K562 (cell line): ENCODE measurements at regions not wholly inside any gene's neighbourhood (a gene's known extent, or its start where the extent isn't known, plus 50 kb on each side); places are given as distances from the start of the nearest gene placed in this dataset.

Source experiments
- ATAC-seq: fragments of 200-7000 bp; cut with Tn5 transposase; 3 replicates; pipeline ENCODE4 v1.9.1; 2020; ENCODE audit warnings: moderate library complexity
- BruUV-seq: library from RNA; stranded (reverse); fragments of 400-500 nt; replicated peaks from 2 replicates; lab custom pipeline; 2021; lab: Mats Ljungman, UMichigan
- CTCF ChIA-PET: fragments of 300-600 bp; formaldehyde crosslinking; extraction: SDS; loops from one replicate; lab custom pipeline; 2021; ENCODE audit warnings: low intra/inter-chr PET ratio; lab: Yijun Ruan, JAX
- POLR2A ChIA-PET: fragments of 300-600, 350-650 bp; sonication (Branson Sonifier 250); formaldehyde crosslinking; extraction: SDS; loops from one replicate; lab custom pipeline; 2021; ENCODE audit warnings: antibody characterized with exemption, inconsistent platforms; lab: Yijun Ruan, JAX
- DNase-seq, 4 experiments: peaks; one replicate each; pipeline versions ENCODE4 v3.0.0 to v3.0.0-alpha.2; 2011 to 2018; ENCODE audit warnings: low spot score in 3 of 4, mixed read lengths in 3 of 4; ENCODE audit errors: extremely low read depth in 1 of 4
- FAIRE-seq: peaks from 2 replicates; lab custom pipeline; 2011; peaks lifted over from hg19 to GRCh38; lab: Jason Lieb, UNC
- H2AFZ ChIP-seq: 2 replicates; pipeline ENCODE4 v1.6.0; 2011; ENCODE audit warnings: low read depth, low read length, control low read depth, inconsistent platforms
- H3K27ac ChIP-seq: fragments of 200-600 bp; 3 replicates; pipeline ENCODE4 v1.8.0; 2011; ENCODE audit warnings: low read depth, mild to moderate bottlenecking, control low read depth, inconsistent platforms, low read length, moderate library complexity, mixed read lengths; ENCODE audit errors: extremely low read depth
- H3K27me3 ChIP-seq, 2 experiments: fragments of 300-600 bp in 1 of 2; 2 replicates in 1 of 2; 3 replicates in 1 of 2; pipeline versions ENCODE4 v1.6.0 to v1.8.0; 2011; ENCODE audit warnings: inconsistent platforms in 2 of 2, low read length in 2 of 2, mild to moderate bottlenecking in 1 of 2, mixed read lengths in 1 of 2, moderate library complexity in 1 of 2; ENCODE audit not compliant: control insufficient read depth in 2 of 2, insufficient read depth in 2 of 2
- H3K36me3 ChIP-seq: fragments of 300-600 bp; 3 replicates; pipeline ENCODE4 v1.8.0; 2011; ENCODE audit warnings: mild to moderate bottlenecking, low read length, inconsistent platforms; ENCODE audit not compliant: control insufficient read depth, insufficient read depth
- H3K4me1 ChIP-seq, 2 experiments: fragments of 200-600 bp in 1 of 2; replicated peaks in 1 of 2; 2 replicates in 1 of 2; 3 replicates in 1 of 2; pipeline versions ENCODE4 v1.5.1 to v1.8.0; 2011; ENCODE audit warnings: inconsistent platforms in 2 of 2, low read length in 2 of 2, mild to moderate bottlenecking in 1 of 2, mixed read lengths in 1 of 2, moderate library complexity in 1 of 2; ENCODE audit not compliant: control insufficient read depth in 2 of 2, insufficient read depth in 2 of 2
- H3K4me2 ChIP-seq: 2 replicates; pipeline ENCODE4 v1.6.1; 2011; ENCODE audit warnings: low read length, control low read depth, inconsistent platforms, mixed read lengths; ENCODE audit not compliant: insufficient read depth
- H3K4me3 ChIP-seq: fragments of 200-600 bp; sonication (generic), shearing (Covaris generic); 2 replicates; pipeline ENCODE4 v1.5.1; 2016; ENCODE audit warnings: control low read depth, inconsistent platforms
- H3K79me2 ChIP-seq: fragments of 200-600 bp; 3 replicates; pipeline ENCODE4 v1.8.0; 2011; ENCODE audit warnings: low read length, inconsistent platforms; ENCODE audit not compliant: control insufficient read depth, insufficient read depth
- H3K9ac ChIP-seq, 2 experiments: 2 replicates each; pipeline versions ENCODE4 v1.6.0 to v1.6.1; 2011; ENCODE audit warnings: low read depth in 2 of 2, low read length in 2 of 2, control low read depth in 1 of 2, inconsistent platforms in 1 of 2, mild to moderate bottlenecking in 1 of 2, mixed read lengths in 1 of 2; ENCODE audit not compliant: insufficient read depth in 1 of 2
- H3K9me1 ChIP-seq: one replicate; pipeline ENCODE4 v1.6.0; 2011; ENCODE audit warnings: inconsistent platforms, mild to moderate bottlenecking, low read length, moderate library complexity; ENCODE audit not compliant: control insufficient read depth, insufficient read depth
- H3K9me3 ChIP-seq: replicated peaks from 2 replicates; pipeline ENCODE4 v1.5.1; 2011; ENCODE audit warnings: low read depth, low read length, inconsistent platforms; ENCODE audit not compliant: control insufficient read depth, insufficient read depth
- H4K20me1 ChIP-seq: replicated peaks from 2 replicates; pipeline ENCODE4 v1.6.1; 2011; ENCODE audit warnings: low read length, inconsistent platforms, mixed read lengths; ENCODE audit not compliant: control insufficient read depth, insufficient read depth
- JUND ChIP-seq, 2 experiments: IDR thresholded peaks; 2 replicates in 1 of 2; 3 replicates in 1 of 2; pipeline ENCODE4 v1.6.1; 2011; ENCODE audit warnings: borderline replicate concordance in 2 of 2, low read depth in 2 of 2, low read length in 2 of 2, improper control_type of control experiment in 1 of 2, missing biosample characterization in 1 of 2, missing genetic modification characterization in 1 of 2, missing genetic modification reagents in 1 of 2
- NBN ChIP-seq: fragments of 450-650 bp; IDR thresholded peaks from 2 replicates; pipeline ENCODE4 v1.6.1; 2016; ENCODE audit warnings: low read depth, mild to moderate bottlenecking
- STAT5A ChIP-seq: IDR thresholded peaks from 2 replicates; pipeline ENCODE4 v1.6.1; 2012; ENCODE audit warnings: low read length, inconsistent platforms, borderline replicate concordance
- WGBS: fragments of 100-300 bp; shearing (Covaris generic); methylation state at CpG from one replicate; pipeline ENCODE4 v1.1.6; 2016; ENCODE audit warnings: low coverage, mixed read lengths; ENCODE audit not compliant: insufficient coverage; ENCODE audit errors: missing lambda C conversion rate; 5-methylcytosine and 5-hydroxymethylcytosine counted together
- in situ Hi-C: fragments of 300-500 bp; cut with MboI; formaldehyde crosslinking; loops from 4 replicates; pipeline ENCODE4 v1.15.0; 2018; ENCODE audit warnings: inconsistent platforms, mixed read lengths
- intact Hi-C: fragments of 100-400 bp; cut with micrococcal nuclease; formaldehyde crosslinking; loops from 2 replicates; pipeline ENCODE4 v1.14.2; 2022

GRCh38 chr3:72441284-72441994 lies 406.8 kb downstream of the SHQ1 start:
- no peak overlapping the region for H3K9ac ChIP-seq
- ChIA-PET CTCF (no interaction called here), POLR2A (interaction anchor here (1.0 to 1.8 kb wide), 2 partner anchors 11 to 22 kb away, joined by 3 read pairs; no protein-coding TSS in a partner anchor)
- DNase-seq (peak in 1 of 4 experiments; percentile 41), ATAC-seq (no peak)
- peak; percentile 39; the same call in 1 of the 2 replicates for TF ChIP-seq JUND (IDR thresholded peaks at IDR 0.05; ENCODE audit: borderline replicate concordance, low read depth, low read length)
- no peak; the same call in 2 of the 3 replicates for TF ChIP-seq JUND (tag; IDR thresholded peaks at IDR 0.05; ENCODE audit: borderline replicate concordance, low read depth, low read length)
- TF ChIP-seq NBN = no peak
- peak; percentile 11; the same call in 1 of the 2 replicates for TF ChIP-seq STAT5A
- TF ChIP-seq, all 486 proteins: peak for 2
- no peak overlapping the region for H2AFZ ChIP-seq
- FAIRE-seq = no peak
- no peaks in the 10 kb centered on the region for H3K27me3 ChIP-seq
- WGBS = 47% methylated on average over 5 of the region's 5 CpGs
- H3K36me3 ChIP-seq = peaks cover 68% of the 10 kb centered on the region
- no peak overlapping the region for H3K4me3 ChIP-seq
- H3K79me2 ChIP-seq = peaks cover 100% of the 10 kb centered on the region
- H3K4me2 ChIP-seq = 0 out of 2 replicates have a peak overlapping the region, but pooled peaks have one; percentile 28
- intact Hi-C loops = loop anchor here (10.0 kb wide), 1 partner anchor 373 kb away; no protein-coding TSS in a partner anchor
- no peak overlapping the region for H3K27ac ChIP-seq
- in situ Hi-C loops = no loop called here
- H3K4me1 ChIP-seq = peaks cover 4 to 37% of the 10 kb centered on the region in 2 experiments; a peak in 3 of 5 replicates
- no peaks in the 10 kb centered on the region for H3K9me3 ChIP-seq
- no TSS peak for BruUV-seq
- H4K20me1 ChIP-seq = peaks cover 56% of the 10 kb centered on the region
- no peaks in the 10 kb centered on the region for H3K9me1 ChIP-seq

- no TSS peak for BruUV-seq
Observed at GRCh38 chr3:72440491-72440890, 407.8 kb downstream of the SHQ1 start.

More at GRCh38 chr3:72440491-72440890, 407.8 kb downstream of the SHQ1 start:
- CTCF ChIA-PET = no interaction called here
- ATAC-seq (no peak), FAIRE-seq (no peak), DNase-seq (no peak)
- H4K20me1 ChIP-seq = peaks cover 52% of the 10 kb centered on the region
- H3K27ac ChIP-seq = no peak overlapping the region
- H3K4me3 ChIP-seq = no peak overlapping the region
- H3K4me2 ChIP-seq = no peak overlapping the region
- POLR2A ChIA-PET = interaction anchor here (1.0 to 1.8 kb wide), 2 partner anchors 10 to 21 kb away, joined by 3 read pairs; no protein-coding TSS in a partner anchor
- in situ Hi-C loops (no loop called here), intact Hi-C loops (loop anchor here (10.0 kb wide), 1 partner anchor 374 kb away; no protein-coding TSS in a partner anchor)
- H3K9me3 ChIP-seq = no peaks in the 10 kb centered on the region
- peaks cover 4 to 37% of the 10 kb centered on the region in 2 experiments; a peak in 3 of 5 replicates for H3K4me1 ChIP-seq
- H3K9ac ChIP-seq = no peak overlapping the region
- H3K27me3 ChIP-seq = no peaks in the 10 kb centered on the region
- H2AFZ ChIP-seq = no peak overlapping the region
- H3K9me1 ChIP-seq = no peaks in the 10 kb centered on the region
- H3K79me2 ChIP-seq = peaks cover 100% of the 10 kb centered on the region
- WGBS = 82% methylated on average over 4 of the region's 4 CpGs
- peaks cover 69% of the 10 kb centered on the region for H3K36me3 ChIP-seq
